ENCODE measurements at regions not wholly inside any gene's neighbourhood (a gene's known extent, or its start where the extent isn't known, plus 50 kb on each side); places are given as distances from the start of the nearest gene placed in this dataset.
"Not testable (repeated sequence)": the region's sequence is repeated elsewhere in the genome, so short reads cannot be mapped to it uniquely, and the experiment has no call there.

- not testable (repeated sequence) for H3K36me3 Mint-ChIP-seq, H3K9me3 Mint-ChIP-seq, ATAC-seq, H3K27me3 Mint-ChIP-seq, H3K27ac Mint-ChIP-seq, H3K4me1 Mint-ChIP-seq, H3K4me3 Mint-ChIP-seq
These were observed 61.3 kb downstream of the ZNF860 start for GRCh38 chr3:32042867-32043266.

- Mint-ChIP-seq H3K27ac (peak overlapping the region; percentile 37), H3K4me3 (no peak overlapping the region), H3K9me3 (peaks cover 9% of the 10 kb centered on the region), H3K4me1 (no peaks in the 10 kb centered on the region), H3K36me3 (peaks cover 12% of the 10 kb centered on the region), H3K27me3 (no peaks in the 10 kb centered on the region)
- ATAC-seq = no peak
These were observed 61.1 kb upstream of the GPD1L start for GRCh38 chr3:32045091-32045915.

- H3K4me1 Mint-ChIP-seq = no peaks in the 10 kb centered on the region
- ATAC-seq = no peak
- peaks cover 12% of the 10 kb centered on the region for H3K36me3 Mint-ChIP-seq
- no peak overlapping the region for H3K27ac Mint-ChIP-seq
- H3K27me3 Mint-ChIP-seq = no peaks in the 10 kb centered on the region
- peaks cover 9% of the 10 kb centered on the region for H3K9me3 Mint-ChIP-seq
- no peak overlapping the region for H3K4me3 Mint-ChIP-seq
These were observed 60.3 kb upstream of the GPD1L start for GRCh38 chr3:32046102-32046501.

- Mint-ChIP-seq H3K27me3 (no peaks in the 10 kb centered on the region), H3K4me1 (no peaks in the 10 kb centered on the region), H3K9me3 (peaks cover 4% of the 10 kb centered on the region), H3K36me3 (peaks cover 6% of the 10 kb centered on the region), H3K27ac (no peak overlapping the region), H3K4me3 (no peak overlapping the region)
- no peak for ATAC-seq
These were observed 57.8 kb upstream of the GPD1L start for GRCh38 chr3:32048487-32049182.

- peaks cover 6% of the 10 kb centered on the region for H3K36me3 Mint-ChIP-seq
These were observed 56.5 kb upstream of the GPD1L start for GRCh38 chr3:32049916-32050315.

GRCh38 chr3:32052230-32052629 lies 54.2 kb upstream of the GPD1L start:
- ATAC-seq, H3K9me3 Mint-ChIP-seq, H3K36me3 Mint-ChIP-seq, H3K4me3 Mint-ChIP-seq, H3K4me1 Mint-ChIP-seq, H3K27me3 Mint-ChIP-seq, H3K27ac Mint-ChIP-seq: not testable (repeated sequence)

More at GRCh38 chr3:32049916-32050315, 56.5 kb upstream of the GPD1L start:
- no peaks in the 10 kb centered on the region for H3K27me3 Mint-ChIP-seq
- H3K4me3 Mint-ChIP-seq = no peak overlapping the region
- ATAC-seq = no peak
- H3K4me1 Mint-ChIP-seq = no peaks in the 10 kb centered on the region
- H3K9me3 Mint-ChIP-seq = peaks cover 4% of the 10 kb centered on the region
- H3K27ac Mint-ChIP-seq = no peak overlapping the region

- H3K9me3 Mint-ChIP-seq, H3K27ac Mint-ChIP-seq, H3K4me1 Mint-ChIP-seq, H3K4me3 Mint-ChIP-seq, H3K36me3 Mint-ChIP-seq, ATAC-seq, H3K27me3 Mint-ChIP-seq: not testable (repeated sequence)
These were observed 53.6 kb upstream of the GPD1L start for GRCh38 chr3:32052851-32053250.

GRCh38 chr3:32056559-32057290 lies 49.7 kb upstream of the GPD1L start:
- Mint-ChIP-seq H3K27ac (no peak overlapping the region), H3K27me3 (no peaks in the 10 kb centered on the region), H3K36me3 (no peaks in the 10 kb centered on the region), H3K4me3 (no peak overlapping the region), H3K4me1 (peaks cover 6% of the 10 kb centered on the region), H3K9me3 (no peaks in the 10 kb centered on the region)
- no peak for ATAC-seq
